ENCODE measurements at regions not wholly inside any gene's neighbourhood (a gene's known extent, or its start where the extent isn't known, plus 50 kb on each side); places are given as distances from the start of the nearest gene placed in this dataset.

DNA sequence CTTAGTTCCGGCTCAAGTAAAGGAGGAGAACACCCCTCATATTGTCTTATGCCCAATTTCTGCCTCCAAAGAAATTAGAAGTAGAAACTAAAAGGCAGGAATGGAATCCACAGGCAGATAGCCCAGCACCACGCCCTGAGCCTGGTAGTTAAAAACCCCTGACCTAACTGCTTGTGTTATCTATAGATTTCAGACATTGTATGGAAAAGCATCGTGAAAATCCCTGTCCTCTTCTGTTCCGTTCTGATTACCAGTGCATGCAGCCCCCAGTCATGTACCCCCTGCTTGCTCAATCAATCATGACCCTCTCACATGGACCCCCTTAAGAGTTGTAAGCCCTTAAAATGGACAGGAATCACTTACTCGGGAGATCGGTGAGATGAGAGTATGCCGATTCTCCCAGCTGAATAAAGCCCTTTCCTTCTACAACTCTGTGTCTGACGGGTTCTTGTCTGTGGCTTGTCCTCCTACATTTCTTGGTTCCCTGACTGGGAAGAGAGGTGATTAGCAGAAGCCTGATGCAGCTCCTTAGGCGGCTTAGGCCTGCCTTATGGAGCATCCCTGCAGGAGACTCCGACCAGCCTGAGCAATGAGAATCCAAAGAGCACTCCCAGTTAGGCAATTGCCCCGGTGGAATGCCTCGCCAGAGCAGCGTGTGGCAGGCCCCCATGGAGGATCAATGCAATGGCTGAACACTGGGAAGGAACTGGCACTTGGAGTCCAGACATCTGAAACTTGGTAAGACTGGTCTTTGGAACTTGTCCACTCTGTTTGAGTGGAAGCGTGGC, 362.6 kb upstream of the TCF4 start:
- intact Hi-C loops (cut with DNase I): no loop called here
- Histone ChIP-seq H3K9me3 (no peaks in the 10 kb centered on the region), H3K4me3 (no peak overlapping the region), H3K4me1 (no peaks in the 10 kb centered on the region), H3K27ac (replicated peaks in 1 of 4) (no peak overlapping the region), H3K27me3 (no peaks in the 10 kb centered on the region), H3K36me3 (no peaks in the 10 kb centered on the region)
- TF ChIP-seq POLR2A (IDR thresholded peaks at IDR 0.05; ENCODE audit: low read depth): no peak
- TF ChIP-seq, protein P1, sequence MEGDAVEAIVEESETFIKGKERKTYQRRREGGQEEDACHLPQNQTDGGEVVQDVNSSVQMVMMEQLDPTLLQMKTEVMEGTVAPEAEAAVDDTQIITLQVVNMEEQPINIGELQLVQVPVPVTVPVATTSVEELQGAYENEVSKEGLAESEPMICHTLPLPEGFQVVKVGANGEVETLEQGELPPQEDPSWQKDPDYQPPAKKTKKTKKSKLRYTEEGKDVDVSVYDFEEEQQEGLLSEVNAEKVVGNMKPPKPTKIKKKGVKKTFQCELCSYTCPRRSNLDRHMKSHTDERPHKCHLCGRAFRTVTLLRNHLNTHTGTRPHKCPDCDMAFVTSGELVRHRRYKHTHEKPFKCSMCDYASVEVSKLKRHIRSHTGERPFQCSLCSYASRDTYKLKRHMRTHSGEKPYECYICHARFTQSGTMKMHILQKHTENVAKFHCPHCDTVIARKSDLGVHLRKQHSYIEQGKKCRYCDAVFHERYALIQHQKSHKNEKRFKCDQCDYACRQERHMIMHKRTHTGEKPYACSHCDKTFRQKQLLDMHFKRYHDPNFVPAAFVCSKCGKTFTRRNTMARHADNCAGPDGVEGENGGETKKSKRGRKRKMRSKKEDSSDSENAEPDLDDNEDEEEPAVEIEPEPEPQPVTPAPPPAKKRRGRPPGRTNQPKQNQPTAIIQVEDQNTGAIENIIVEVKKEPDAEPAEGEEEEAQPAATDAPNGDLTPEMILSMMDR (IDR thresholded peaks at IDR 0.05): no peak
- TF ChIP-seq POLR2AphosphoS5 (IDR thresholded peaks at IDR 0.05): no peak
- TF ChIP-seq EP300 (IDR thresholded peaks at IDR 0.05): no peak
- DNase-seq (ENCODE audit: extremely low spot score): no peak
- 95% methylated on average over 12 of the region's 14 CpGs for WGBS

DNA sequence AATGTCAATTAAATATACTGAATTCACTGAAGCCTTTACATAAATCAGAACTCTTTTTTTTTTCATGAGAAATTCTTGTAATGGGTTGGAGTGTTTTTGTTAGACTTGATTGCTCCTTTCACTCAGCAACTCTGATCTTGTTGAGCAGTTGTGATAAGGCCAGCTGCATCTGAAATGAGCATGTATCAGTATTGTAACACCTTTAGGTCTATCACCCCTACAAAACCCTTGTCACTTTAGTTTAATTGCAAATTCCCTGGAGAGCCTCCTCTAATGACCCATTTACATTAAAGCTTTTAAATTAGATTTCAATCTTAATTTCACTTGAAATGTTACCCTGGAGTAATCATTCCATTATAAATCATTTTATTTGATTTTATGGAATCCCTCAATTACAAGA, 346.8 kb upstream of the TCF4 start:
- peaks cover 0 to 16% (median 13%) of the 10 kb centered on the region in 4 donors for H3K9me3 ChIP-seq
- no peak overlapping the region for H3K4me3 ChIP-seq
- no peak for DNase-seq (ENCODE audit: extremely low spot score)
- H3K36me3 ChIP-seq: no peaks in the 10 kb centered on the region
- no peak overlapping the region for H3K27ac ChIP-seq (replicated peaks in 1 of 4)
- TF ChIP-seq POLR2A (IDR thresholded peaks at IDR 0.05; ENCODE audit: low read depth): no peak
- no peak for TF ChIP-seq POLR2AphosphoS5 (IDR thresholded peaks at IDR 0.05)
- TF ChIP-seq, protein P1 (IDR thresholded peaks at IDR 0.05): no peak
- no peak for TF ChIP-seq EP300 (IDR thresholded peaks at IDR 0.05)
- no peaks in the 10 kb centered on the region for H3K27me3 ChIP-seq
- intact Hi-C loops (cut with DNase I): no loop called here
- H3K4me1 ChIP-seq: no peaks in the 10 kb centered on the region

DNA sequence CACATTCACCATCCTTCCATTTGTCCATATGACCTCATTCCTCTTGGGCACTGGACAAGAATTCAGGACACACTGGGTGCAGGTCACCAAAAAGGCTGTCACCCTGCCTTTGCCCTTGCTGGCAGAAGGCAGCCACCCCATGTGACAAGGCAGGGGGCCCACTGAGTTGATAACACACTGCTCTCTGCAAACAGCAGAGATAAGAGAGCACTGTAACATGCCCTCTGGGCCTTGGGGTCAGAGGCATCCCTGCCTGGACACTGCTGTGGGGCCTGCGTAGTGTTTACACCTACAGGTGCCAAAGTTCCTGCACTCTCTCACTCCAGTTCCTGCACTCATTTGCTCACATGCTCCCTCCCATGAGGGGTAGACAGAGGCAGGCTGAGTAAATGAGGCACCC, 344.7 kb upstream of the TCF4 start:
- TF ChIP-seq POLR2AphosphoS5 (IDR thresholded peaks at IDR 0.05) (no peak), EP300 (IDR thresholded peaks at IDR 0.05) (no peak), POLR2A (IDR thresholded peaks at IDR 0.05; ENCODE audit: low read depth) (no peak)
- TF ChIP-seq, protein P1 (IDR thresholded peaks at IDR 0.05): no peak
- no peak overlapping the region for H3K27ac ChIP-seq (replicated peaks in 1 of 4)
- H3K4me1 ChIP-seq: no peaks in the 10 kb centered on the region
- DNase-seq (ENCODE audit: extremely low spot score): no peak
- H3K9me3 ChIP-seq: peaks cover 0 to 16% (median 12%) of the 10 kb centered on the region in 4 donors
- 100% methylated on average over 1 of the region's 1 CpG for WGBS
- H3K36me3 ChIP-seq: no peaks in the 10 kb centered on the region
- H3K27me3 ChIP-seq: no peaks in the 10 kb centered on the region
- no peak overlapping the region for H3K4me3 ChIP-seq
- intact Hi-C loops (cut with DNase I): no loop called here

DNA sequence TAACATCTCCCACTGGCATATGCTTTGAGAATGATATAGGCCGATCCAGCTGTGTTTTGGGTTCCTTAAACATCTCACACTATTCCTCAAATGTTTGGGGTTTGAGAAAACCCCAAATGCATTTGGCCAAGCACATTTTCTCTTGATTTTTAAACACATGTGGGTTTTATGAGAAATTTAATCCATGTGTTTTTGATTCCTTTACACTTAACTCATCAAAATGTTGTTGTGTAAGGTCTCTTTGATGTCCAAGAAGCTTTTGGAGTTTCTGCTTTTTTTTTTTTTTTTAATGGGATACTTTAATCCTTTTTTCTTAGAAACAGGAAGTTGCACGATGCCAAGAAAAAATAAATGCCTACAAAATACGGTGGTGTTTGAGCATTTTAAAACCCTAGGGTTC, 339.8 kb upstream of the TCF4 start:
- H3K27ac ChIP-seq (replicated peaks in 1 of 4): no peak overlapping the region
- H3K36me3 ChIP-seq: no peaks in the 10 kb centered on the region
- 62% methylated on average over 3 of the region's 3 CpGs for whole genome bisulfite sequencing
- TF ChIP-seq EP300 (IDR thresholded peaks at IDR 0.05): no peak
- TF ChIP-seq POLR2AphosphoS5 (IDR thresholded peaks at IDR 0.05): no peak
- TF ChIP-seq POLR2A (IDR thresholded peaks at IDR 0.05; ENCODE audit: low read depth): no peak
- TF ChIP-seq, protein P1 (IDR thresholded peaks at IDR 0.05): no peak
- no peaks in the 10 kb centered on the region for H3K4me1 ChIP-seq
- H3K9me3 ChIP-seq: no peaks in the 10 kb centered on the region
- DNase-seq (ENCODE audit: extremely low spot score): no peak
- intact Hi-C loops (cut with DNase I): no loop called here
- no peak overlapping the region for H3K4me3 ChIP-seq
- H3K27me3 ChIP-seq: no peaks in the 10 kb centered on the region

DNA sequence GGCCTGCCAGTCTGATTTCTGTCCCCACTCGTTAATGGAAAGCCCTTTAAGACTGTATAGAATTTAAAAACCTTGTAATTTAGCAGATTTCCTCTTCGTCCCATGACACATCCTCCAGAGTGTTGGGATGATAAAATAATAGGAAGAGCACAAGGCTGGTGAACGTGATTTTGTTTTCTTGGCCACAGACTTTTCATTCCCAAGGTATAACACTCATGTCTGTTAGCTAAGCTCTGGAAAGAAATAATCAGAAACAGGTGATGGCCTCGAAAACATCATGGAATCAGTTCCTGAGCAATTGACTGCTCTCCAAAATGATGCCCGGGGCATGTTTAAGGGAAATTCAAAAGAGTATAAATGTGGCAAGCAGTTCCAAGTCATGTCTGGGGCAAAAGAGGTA, 337.8 kb upstream of the TCF4 start:
- 69% methylated on average over 5 of the region's 5 CpGs for WGBS
- Histone ChIP-seq H3K4me3 (no peak overlapping the region), H3K27me3 (no peaks in the 10 kb centered on the region), H3K36me3 (no peaks in the 10 kb centered on the region), H3K4me1 (no peaks in the 10 kb centered on the region), H3K9me3 (no peaks in the 10 kb centered on the region), H3K27ac (replicated peaks in 1 of 4) (no peak overlapping the region)
- no peak for DNase-seq (ENCODE audit: extremely low spot score)
- TF ChIP-seq EP300 (IDR thresholded peaks at IDR 0.05) (no peak), POLR2A (IDR thresholded peaks at IDR 0.05; ENCODE audit: low read depth) (no peak), POLR2AphosphoS5 (IDR thresholded peaks at IDR 0.05) (no peak)
- TF ChIP-seq, protein P1 (IDR thresholded peaks at IDR 0.05): no peak
- intact Hi-C loops (cut with DNase I): no loop called here
